ENCODE measurements at regions not wholly inside any gene's neighbourhood (a gene's known extent, or its start where the extent isn't known, plus 50 kb on each side); places are given as distances from the start of the nearest gene placed in this dataset.
"Not testable (repeated sequence)": the region's sequence is repeated elsewhere in the genome, so short reads cannot be mapped to it uniquely, and the experiment has no call there.

DNA sequence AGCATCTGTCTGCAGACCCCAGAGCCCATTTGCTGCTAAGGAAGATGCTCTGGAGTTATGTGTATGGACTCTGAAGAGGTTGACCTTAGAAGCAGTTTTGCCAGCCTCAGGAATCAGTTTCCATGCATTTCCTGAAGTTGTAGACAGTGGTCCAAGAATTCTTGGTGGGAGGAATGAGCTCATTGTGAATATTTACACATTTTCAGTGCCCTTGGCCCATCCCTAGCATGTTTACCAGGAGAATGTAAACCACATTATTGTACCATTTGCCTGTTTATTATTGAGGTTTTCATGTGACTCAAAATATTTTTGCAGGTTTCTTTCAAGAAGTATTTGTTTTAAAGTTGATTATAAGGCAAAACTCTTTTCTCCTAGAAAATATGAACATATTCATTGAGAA lies 93.8 kb downstream of the NXNL2 start:
- H3K4me3 ChIP-seq (ENCODE audit: insufficient read depth, low read length, poor library complexity, severe bottlenecking) = no peak overlapping the region
- no peaks in the 10 kb centered on the region for H3K9me3 ChIP-seq (ENCODE audit: insufficient read depth, low read length)
- H3K27ac ChIP-seq (ENCODE audit: low read depth, low read length) = no peak overlapping the region
- no peak overlapping the region for H3K4me2 ChIP-seq (ENCODE audit: low read depth, low read length, poor library complexity, severe bottlenecking)
- no peaks in the 10 kb centered on the region for H3K27me3 ChIP-seq (ENCODE audit: low read length)
- H3F3A ChIP-seq (ENCODE audit: insufficient read depth) = no peaks in the 10 kb centered on the region
- H4K20me1 ChIP-seq (ENCODE audit: low read depth, low read length) = no peaks in the 10 kb centered on the region
- no peaks in the 10 kb centered on the region for H3K36me3 ChIP-seq (ENCODE audit: low read length)
- H2AFZ ChIP-seq (ENCODE audit: low read depth, low read length, severe bottlenecking) = no peak overlapping the region
- H3K79me2 ChIP-seq (ENCODE audit: insufficient read depth, low read length) = no peaks in the 10 kb centered on the region
- H3K9me2 ChIP-seq (replicated peaks; ENCODE audit: insufficient read depth, low read length) = no peaks in the 10 kb centered on the region
- H3K9ac ChIP-seq (ENCODE audit: low read length) = no peak overlapping the region
- no peak for TF ChIP-seq CTCF (IDR thresholded peaks at IDR 0.05; ENCODE audit: insufficient read depth, low read length, poor library complexity, severe bottlenecking)
- no peak for TF ChIP-seq EZH2phosphoT487 (conservative IDR thresholded peaks at IDR 0.05; ENCODE audit: low read length)

DNA sequence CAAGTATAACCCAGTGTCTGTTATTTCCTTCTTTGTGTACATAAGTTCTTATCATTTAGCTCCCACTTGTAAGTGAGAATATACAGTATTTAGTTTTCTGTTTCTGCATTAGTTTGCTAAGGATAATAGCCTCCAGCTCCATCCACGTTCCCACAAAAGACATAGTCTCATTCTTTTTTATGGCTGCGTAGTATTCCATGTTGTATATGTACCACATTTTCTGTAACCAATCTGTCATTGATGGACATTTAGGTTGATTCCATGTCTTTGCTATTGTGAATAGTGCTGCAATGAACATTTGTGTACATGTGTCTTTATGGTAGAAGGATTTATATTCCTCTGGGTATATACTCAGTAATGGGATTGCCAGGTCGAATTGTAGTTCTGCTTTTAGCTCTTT lies 95.6 kb downstream of the NXNL2 start:
- H2AFZ ChIP-seq (ENCODE audit: low read depth, low read length, severe bottlenecking); H3K36me3 ChIP-seq (ENCODE audit: low read length); H4K20me1 ChIP-seq (ENCODE audit: low read depth, low read length); H3K9me3 ChIP-seq (ENCODE audit: insufficient read depth, low read length); H3K9me2 ChIP-seq (replicated peaks; ENCODE audit: insufficient read depth, low read length); H3K27me3 ChIP-seq (ENCODE audit: low read length); H3K4me2 ChIP-seq (ENCODE audit: low read depth, low read length, poor library complexity, severe bottlenecking); H3K9ac ChIP-seq (ENCODE audit: low read length); H3K79me2 ChIP-seq (ENCODE audit: insufficient read depth, low read length); H3F3A ChIP-seq (ENCODE audit: insufficient read depth); H3K4me3 ChIP-seq (ENCODE audit: insufficient read depth, low read length, poor library complexity, severe bottlenecking); H3K27ac ChIP-seq (ENCODE audit: low read depth, low read length): not testable (repeated sequence)

DNA sequence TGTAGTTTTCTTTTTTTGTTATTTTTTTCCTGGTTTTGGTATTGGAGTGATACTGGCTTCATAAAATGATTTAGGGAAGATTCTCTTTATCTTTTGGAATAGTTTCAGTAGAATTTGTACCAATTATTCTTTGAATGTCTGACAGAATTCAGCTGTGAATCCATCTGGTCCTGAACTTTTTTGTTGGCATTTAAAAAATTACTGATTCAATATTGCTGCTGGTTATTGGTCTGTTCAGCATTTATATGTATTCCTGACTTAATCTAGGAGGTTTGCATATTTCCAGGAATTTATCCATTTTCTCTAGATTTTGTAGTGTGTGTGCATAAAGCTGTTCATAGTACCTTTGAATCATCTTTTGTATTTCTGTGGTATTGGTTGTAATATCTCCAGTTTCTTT lies 100.2 kb downstream of the NXNL2 start:
- no peaks in the 10 kb centered on the region for H3K27me3 ChIP-seq (ENCODE audit: low read length)
- no peaks in the 10 kb centered on the region for H3F3A ChIP-seq (ENCODE audit: insufficient read depth)
- H3K4me3 ChIP-seq (ENCODE audit: insufficient read depth, low read length, poor library complexity, severe bottlenecking) = no peak overlapping the region
- no peaks in the 10 kb centered on the region for H3K36me3 ChIP-seq (ENCODE audit: low read length)
- TF ChIP-seq CTCF (IDR thresholded peaks at IDR 0.05; ENCODE audit: insufficient read depth, low read length, poor library complexity, severe bottlenecking) (no peak), EZH2phosphoT487 (conservative IDR thresholded peaks at IDR 0.05; ENCODE audit: low read length) (no peak)
- H3K9ac ChIP-seq (ENCODE audit: low read length) = no peak overlapping the region
- H2AFZ ChIP-seq (ENCODE audit: low read depth, low read length, severe bottlenecking) = no peak overlapping the region
- no peak overlapping the region for H3K4me2 ChIP-seq (ENCODE audit: low read depth, low read length, poor library complexity, severe bottlenecking)
- H4K20me1 ChIP-seq (ENCODE audit: low read depth, low read length) = no peaks in the 10 kb centered on the region
- H3K9me3 ChIP-seq (ENCODE audit: insufficient read depth, low read length) = no peaks in the 10 kb centered on the region
- no peaks in the 10 kb centered on the region for H3K9me2 ChIP-seq (replicated peaks; ENCODE audit: insufficient read depth, low read length)
- no peaks in the 10 kb centered on the region for H3K79me2 ChIP-seq (ENCODE audit: insufficient read depth, low read length)
- H3K27ac ChIP-seq (ENCODE audit: low read depth, low read length) = no peak overlapping the region

GRCh38 chr9:88641456-88642240 lies 106.7 kb downstream of the NXNL2 start:
- TF ChIP-seq CTCF (IDR thresholded peaks at IDR 0.05; ENCODE audit: insufficient read depth, low read length, poor library complexity, severe bottlenecking) (no peak), EZH2phosphoT487 (conservative IDR thresholded peaks at IDR 0.05; ENCODE audit: low read length) (no peak)
- Histone ChIP-seq H3K4me2 (ENCODE audit: low read depth, low read length, poor library complexity, severe bottlenecking) (no peak overlapping the region), H2AFZ (ENCODE audit: low read depth, low read length, severe bottlenecking) (no peak overlapping the region), H3K9me2 (replicated peaks; ENCODE audit: insufficient read depth, low read length) (no peaks in the 10 kb centered on the region), H3K36me3 (ENCODE audit: low read length) (no peaks in the 10 kb centered on the region), H4K20me1 (ENCODE audit: low read depth, low read length) (no peaks in the 10 kb centered on the region), H3K27ac (ENCODE audit: low read depth, low read length) (no peak overlapping the region), H3K9me3 (ENCODE audit: insufficient read depth, low read length) (no peaks in the 10 kb centered on the region), H3K27me3 (ENCODE audit: low read length) (no peaks in the 10 kb centered on the region), H3K4me3 (ENCODE audit: insufficient read depth, low read length, poor library complexity, severe bottlenecking) (no peak overlapping the region), H3F3A (ENCODE audit: insufficient read depth) (no peaks in the 10 kb centered on the region), H3K79me2 (ENCODE audit: insufficient read depth, low read length) (no peaks in the 10 kb centered on the region), H3K9ac (ENCODE audit: low read length) (no peak overlapping the region)

Measured in SU-DHL-6 (cell line).